ENCODE measurements at regions not wholly inside any gene's neighbourhood (a gene's known extent, or its start where the extent isn't known, plus 50 kb on each side); places are given as distances from the start of the nearest gene placed in this dataset.

DNA sequence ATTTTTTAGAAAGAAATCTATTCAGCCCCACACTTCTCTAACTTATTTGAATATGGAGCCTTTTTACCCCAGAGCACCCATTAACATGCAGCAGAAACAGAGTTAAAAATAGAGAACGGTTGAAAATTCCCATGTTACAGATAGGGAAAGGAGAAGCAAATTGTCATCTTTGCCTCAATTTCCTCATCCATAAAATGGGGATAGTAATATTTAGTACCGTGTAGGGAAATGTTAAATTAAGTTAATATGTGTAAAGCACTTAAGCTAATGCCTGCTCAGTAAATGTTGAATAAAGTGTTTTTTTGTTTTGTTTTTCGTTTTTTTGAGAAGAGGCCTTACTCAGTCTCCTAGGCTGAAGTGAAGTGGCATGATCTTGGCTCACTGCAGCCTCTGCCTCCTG is 50.3 kb downstream of the NAV1 start:
- peaks cover 17% of the 10 kb centered on the region for H3K27me3 ChIP-seq (ENCODE audit: control insufficient read depth, insufficient read depth, low read length)
- H3K4me1 ChIP-seq (ENCODE audit: control insufficient read depth, insufficient read depth, low read length), result no peaks in the 10 kb centered on the region
- no peaks in the 10 kb centered on the region for H3K36me3 ChIP-seq (ENCODE audit: control insufficient read depth, insufficient read depth, low read length)
- no peak overlapping the region for H3K27ac ChIP-seq (ENCODE audit: low read length)
- no peak for DNase-seq
- H3K4me3 ChIP-seq (ENCODE audit: low read length), result no peak overlapping the region
- no peaks in the 10 kb centered on the region for H3K9me3 ChIP-seq (ENCODE audit: control insufficient read depth, low read depth, low read length)
- 83% methylated on average over 3 of the region's 3 CpGs for WGBS (ENCODE audit: insufficient coverage, low lambda C conversion rate)

DNA sequence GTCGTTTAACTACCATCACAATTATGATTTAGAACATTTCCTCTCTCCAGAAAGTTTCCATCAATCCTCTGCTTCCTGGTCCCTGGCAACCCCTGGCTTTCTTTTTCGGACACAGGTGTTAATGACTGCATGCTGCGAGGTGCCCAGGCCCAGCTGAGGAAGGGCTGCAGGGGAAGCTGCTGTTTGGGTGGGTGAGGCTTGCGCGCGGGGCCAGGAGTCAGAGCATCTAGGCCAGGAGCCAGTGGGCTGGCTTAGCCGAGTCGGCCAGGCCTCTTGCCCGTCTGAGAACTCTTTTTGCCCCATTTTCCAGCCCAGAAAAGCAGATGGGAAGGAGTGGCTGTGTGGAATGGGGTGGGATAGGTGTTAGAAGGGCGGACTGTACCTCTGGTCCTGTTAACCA is 51.5 kb downstream of the NAV1 start:
- no peak overlapping the region for H3K4me3 ChIP-seq (ENCODE audit: low read length)
- no peaks in the 10 kb centered on the region for H3K4me1 ChIP-seq (ENCODE audit: control insufficient read depth, insufficient read depth, low read length)
- no peaks in the 10 kb centered on the region for H3K36me3 ChIP-seq (ENCODE audit: control insufficient read depth, insufficient read depth, low read length)
- H3K9me3 ChIP-seq (ENCODE audit: control insufficient read depth, low read depth, low read length), result no peaks in the 10 kb centered on the region
- WGBS (ENCODE audit: insufficient coverage, low lambda C conversion rate), result 80% methylated on average over 1 of the region's 10 CpGs
- H3K27me3 ChIP-seq (ENCODE audit: control insufficient read depth, insufficient read depth, low read length), result peaks cover 20% of the 10 kb centered on the region
- no peak for DNase-seq
- no peak overlapping the region for H3K27ac ChIP-seq (ENCODE audit: low read length)

DNA sequence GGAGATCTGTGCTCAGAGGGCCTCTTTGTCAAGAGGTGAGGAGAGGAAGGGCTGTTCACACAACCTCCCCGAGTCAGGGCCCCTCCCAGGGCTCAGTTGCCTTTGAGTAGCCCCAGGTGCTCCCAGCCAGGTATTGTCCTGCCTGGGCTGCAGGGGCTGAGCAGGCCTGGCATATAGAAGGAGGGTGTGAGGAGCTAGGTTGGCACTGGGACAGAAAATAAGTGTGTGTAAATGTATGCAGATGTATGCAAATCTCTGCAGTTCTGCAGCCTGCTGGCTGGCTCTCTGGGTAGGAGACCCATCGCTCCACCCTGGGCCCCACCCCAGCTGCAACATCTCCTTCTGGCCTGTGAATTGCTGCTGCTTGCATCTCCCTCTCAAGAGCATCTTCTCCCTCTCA is 52.4 kb downstream of the NAV1 start:
- H3K36me3 ChIP-seq (ENCODE audit: control insufficient read depth, insufficient read depth, low read length), result no peaks in the 10 kb centered on the region
- peaks cover 19% of the 10 kb centered on the region for H3K27me3 ChIP-seq (ENCODE audit: control insufficient read depth, insufficient read depth, low read length)
- H3K4me1 ChIP-seq (ENCODE audit: control insufficient read depth, insufficient read depth, low read length), result no peaks in the 10 kb centered on the region
- no peak overlapping the region for H3K27ac ChIP-seq (ENCODE audit: low read length)
- no CpG with 5 or more reads among the region's 2 CpGs for WGBS (ENCODE audit: insufficient coverage, low lambda C conversion rate)
- no peaks in the 10 kb centered on the region for H3K9me3 ChIP-seq (ENCODE audit: control insufficient read depth, low read depth, low read length)
- no peak overlapping the region for H3K4me3 ChIP-seq (ENCODE audit: low read length)
- DNase-seq, result no peak

DNA sequence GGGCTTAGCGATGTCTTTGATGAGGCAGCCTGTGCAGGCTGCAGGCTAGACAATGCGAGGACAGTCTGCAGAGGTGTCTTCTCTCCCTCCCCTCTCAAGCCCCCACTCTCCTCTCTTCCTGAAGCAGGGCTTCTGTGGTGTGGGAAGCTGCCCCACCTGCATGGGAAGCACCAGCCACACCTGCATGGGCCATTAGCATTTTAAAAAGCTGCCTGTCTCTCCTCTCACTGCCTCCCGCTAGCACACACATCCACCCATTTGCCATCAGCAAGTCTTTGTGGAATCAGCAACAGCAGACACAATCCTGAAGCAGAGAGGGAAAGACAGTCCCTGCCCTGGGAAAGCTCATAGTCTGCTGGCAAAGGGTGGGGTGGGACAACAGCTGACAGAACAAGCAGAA is 53.1 kb downstream of the NAV1 start:
- Histone ChIP-seq H3K36me3 (ENCODE audit: control insufficient read depth, insufficient read depth, low read length) (no peaks in the 10 kb centered on the region), H3K4me3 (ENCODE audit: low read length) (no peak overlapping the region), H3K9me3 (ENCODE audit: control insufficient read depth, low read depth, low read length) (no peaks in the 10 kb centered on the region), H3K27me3 (ENCODE audit: control insufficient read depth, insufficient read depth, low read length) (peaks cover 18% of the 10 kb centered on the region), H3K4me1 (ENCODE audit: control insufficient read depth, insufficient read depth, low read length) (no peaks in the 10 kb centered on the region), H3K27ac (ENCODE audit: low read length) (no peak overlapping the region)
- 30% methylated on average over 2 of the region's 3 CpGs for WGBS (ENCODE audit: insufficient coverage, low lambda C conversion rate)
- DNase-seq, result no peak

DNA sequence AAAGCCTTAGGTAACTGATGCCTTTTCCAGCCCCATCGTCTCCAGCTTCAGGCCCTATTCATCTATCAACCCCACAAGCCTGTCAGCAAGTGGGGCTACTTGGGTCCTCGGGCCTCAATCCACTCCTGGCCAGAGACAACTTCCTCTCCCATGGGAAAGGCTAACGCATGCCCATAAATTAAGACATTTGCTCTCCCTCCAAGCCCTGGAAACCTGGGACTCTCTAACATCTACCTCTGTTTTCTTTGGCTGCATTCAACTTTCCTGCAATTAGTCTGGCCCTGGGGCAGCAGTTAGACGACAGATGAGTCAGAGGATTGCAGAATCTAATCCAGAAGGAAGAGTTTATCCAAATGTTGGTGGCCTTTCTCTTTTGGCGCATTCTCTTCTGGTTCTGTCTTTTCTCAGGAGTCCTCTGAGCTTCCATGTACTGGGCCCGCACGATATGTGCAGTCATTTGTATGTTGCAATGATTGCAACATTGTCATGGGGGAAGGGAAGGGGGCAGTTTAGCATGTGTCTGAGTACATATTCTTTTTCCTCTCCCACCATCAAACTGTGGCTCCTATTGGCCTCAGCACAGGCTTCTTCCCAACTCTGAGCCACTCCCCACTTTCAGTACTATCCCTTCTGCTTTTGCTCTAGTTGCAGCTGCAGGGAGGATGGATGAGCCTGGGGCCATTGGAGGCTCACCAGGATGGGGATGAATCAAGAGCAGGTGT is 54.4 kb downstream of the NAV1 start:
- H3K36me3 ChIP-seq (ENCODE audit: control insufficient read depth, insufficient read depth, low read length), result no peaks in the 10 kb centered on the region
- no peak overlapping the region for H3K27ac ChIP-seq (ENCODE audit: low read length)
- no peak overlapping the region for H3K4me3 ChIP-seq (ENCODE audit: low read length)
- DNase-seq, result no peak
- H3K9me3 ChIP-seq (ENCODE audit: control insufficient read depth, low read depth, low read length), result no peaks in the 10 kb centered on the region
- peaks cover 18% of the 10 kb centered on the region for H3K27me3 ChIP-seq (ENCODE audit: control insufficient read depth, insufficient read depth, low read length)
- WGBS (ENCODE audit: insufficient coverage, low lambda C conversion rate), result 70% methylated on average over 2 of the region's 7 CpGs
- no peaks in the 10 kb centered on the region for H3K4me1 ChIP-seq (ENCODE audit: control insufficient read depth, insufficient read depth, low read length)

DNA sequence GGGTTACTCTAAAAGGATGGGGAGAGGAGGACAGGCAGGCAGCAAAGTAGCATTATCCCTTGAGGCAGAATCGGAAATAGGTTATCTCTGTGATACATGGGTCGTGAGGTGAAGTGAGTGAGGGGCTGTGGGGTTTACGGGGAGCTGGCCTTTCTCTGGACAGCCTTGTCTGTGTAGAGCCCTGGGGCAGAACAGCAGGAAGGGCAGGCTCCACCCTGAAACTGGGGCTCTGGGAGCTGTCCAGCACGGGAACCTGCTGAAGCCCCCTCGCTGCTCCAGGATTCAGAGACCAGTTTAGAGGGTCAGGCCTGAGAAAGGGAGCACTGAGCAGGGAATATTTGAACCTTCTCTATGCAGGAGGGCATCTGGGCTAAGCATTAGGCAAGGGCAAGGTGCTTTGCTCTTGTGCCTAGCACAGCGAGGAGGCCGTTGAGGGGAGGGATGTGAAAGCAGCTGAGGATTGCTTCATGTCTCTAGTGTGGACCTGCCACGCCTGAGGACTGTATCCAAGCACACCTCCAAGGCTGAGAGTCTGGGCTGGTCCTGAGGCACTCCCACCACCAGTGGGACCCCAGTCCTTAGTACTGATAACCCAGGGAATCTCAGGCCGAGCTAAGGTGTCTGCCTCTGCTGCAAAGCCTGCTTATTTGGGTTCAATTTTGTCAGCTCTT is 55.8 kb downstream of the NAV1 start:
- WGBS (ENCODE audit: insufficient coverage, low lambda C conversion rate), result no CpG with 5 or more reads among the region's 9 CpGs
- H3K27me3 ChIP-seq (ENCODE audit: control insufficient read depth, insufficient read depth, low read length), result peaks cover 18% of the 10 kb centered on the region
- H3K4me3 ChIP-seq (ENCODE audit: low read length), result no peak overlapping the region
- no peaks in the 10 kb centered on the region for H3K4me1 ChIP-seq (ENCODE audit: control insufficient read depth, insufficient read depth, low read length)
- H3K27ac ChIP-seq (ENCODE audit: low read length), result no peak overlapping the region
- H3K36me3 ChIP-seq (ENCODE audit: control insufficient read depth, insufficient read depth, low read length), result no peaks in the 10 kb centered on the region
- no peak for DNase-seq
- no peaks in the 10 kb centered on the region for H3K9me3 ChIP-seq (ENCODE audit: control insufficient read depth, low read depth, low read length)

DNA sequence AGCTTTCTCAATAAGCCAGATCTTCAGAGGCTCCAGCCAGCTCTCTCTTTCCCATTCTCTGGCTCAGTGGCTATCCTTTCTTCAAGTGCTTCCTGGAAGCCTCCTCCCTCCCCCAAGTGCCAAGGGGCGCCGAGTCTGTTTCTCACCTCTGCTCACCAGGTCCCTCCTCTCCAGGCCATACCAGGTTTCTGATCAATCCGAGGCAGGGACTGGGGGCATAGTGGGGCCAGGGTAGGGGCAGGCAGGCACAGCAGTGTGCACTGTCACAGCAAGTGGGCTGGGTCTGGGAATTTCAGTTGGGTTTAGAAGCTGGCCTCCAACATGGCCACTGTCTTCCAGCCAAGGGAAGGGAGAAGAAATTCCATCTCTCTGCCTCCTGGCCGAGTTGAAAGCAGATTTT is 56.5 kb downstream of the NAV1 start:
- WGBS (ENCODE audit: insufficient coverage, low lambda C conversion rate), result no CpG with 5 or more reads among the region's 4 CpGs
- no peaks in the 10 kb centered on the region for H3K4me1 ChIP-seq (ENCODE audit: control insufficient read depth, insufficient read depth, low read length)
- H3K27me3 ChIP-seq (ENCODE audit: control insufficient read depth, insufficient read depth, low read length), result peaks cover 22% of the 10 kb centered on the region
- no peaks in the 10 kb centered on the region for H3K9me3 ChIP-seq (ENCODE audit: control insufficient read depth, low read depth, low read length)
- no peak for DNase-seq
- no peaks in the 10 kb centered on the region for H3K36me3 ChIP-seq (ENCODE audit: control insufficient read depth, insufficient read depth, low read length)
- H3K27ac ChIP-seq (ENCODE audit: low read length), result no peak overlapping the region
- no peak overlapping the region for H3K4me3 ChIP-seq (ENCODE audit: low read length)

DNA sequence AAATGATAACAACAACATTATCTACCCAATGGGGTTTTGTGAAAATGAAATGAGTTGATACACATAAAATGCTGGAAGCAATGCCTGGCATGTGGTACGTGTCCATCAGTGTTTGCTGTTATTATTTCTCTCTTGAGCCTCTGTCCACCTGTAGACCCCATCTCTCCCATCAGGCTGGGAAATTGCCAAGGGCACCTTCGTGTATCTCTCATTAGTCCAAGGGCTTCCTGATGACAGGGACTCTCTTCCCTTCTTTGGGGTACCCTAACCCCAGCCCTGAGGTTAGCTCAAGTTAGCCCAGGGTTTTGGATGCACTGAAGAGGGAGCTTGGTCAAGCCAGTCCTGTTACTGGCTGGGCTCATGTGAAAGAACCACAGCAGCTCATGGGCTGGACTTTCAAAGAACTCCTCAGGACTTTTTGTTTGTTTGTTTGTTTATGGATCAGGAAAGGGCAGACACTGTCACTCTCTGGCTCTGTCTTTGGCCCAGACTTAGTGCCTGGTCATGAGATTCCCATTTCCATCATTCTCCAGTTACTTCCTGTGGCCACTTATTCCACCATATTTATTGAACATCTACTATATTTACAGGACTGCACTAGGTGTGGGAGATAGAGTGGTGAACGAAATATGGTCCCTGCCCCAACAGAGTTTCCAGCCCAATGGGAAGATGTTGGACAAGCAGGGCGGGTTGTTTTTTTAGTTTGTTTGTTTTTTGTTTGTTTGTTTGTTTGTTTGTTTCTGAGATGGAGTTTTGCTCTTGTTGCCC is 57.4 kb downstream of the NAV1 start:
- Histone ChIP-seq H3K36me3 (ENCODE audit: control insufficient read depth, insufficient read depth, low read length) (no peaks in the 10 kb centered on the region), H3K27me3 (ENCODE audit: control insufficient read depth, insufficient read depth, low read length) (peaks cover 19% of the 10 kb centered on the region), H3K4me1 (ENCODE audit: control insufficient read depth, insufficient read depth, low read length) (no peaks in the 10 kb centered on the region), H3K9me3 (ENCODE audit: control insufficient read depth, low read depth, low read length) (no peaks in the 10 kb centered on the region), H3K27ac (ENCODE audit: low read length) (no peak overlapping the region), H3K4me3 (ENCODE audit: low read length) (no peak overlapping the region)
- DNase-seq, result no peak
- no CpG with 5 or more reads among the region's 4 CpGs for WGBS (ENCODE audit: insufficient coverage, low lambda C conversion rate)

DNA sequence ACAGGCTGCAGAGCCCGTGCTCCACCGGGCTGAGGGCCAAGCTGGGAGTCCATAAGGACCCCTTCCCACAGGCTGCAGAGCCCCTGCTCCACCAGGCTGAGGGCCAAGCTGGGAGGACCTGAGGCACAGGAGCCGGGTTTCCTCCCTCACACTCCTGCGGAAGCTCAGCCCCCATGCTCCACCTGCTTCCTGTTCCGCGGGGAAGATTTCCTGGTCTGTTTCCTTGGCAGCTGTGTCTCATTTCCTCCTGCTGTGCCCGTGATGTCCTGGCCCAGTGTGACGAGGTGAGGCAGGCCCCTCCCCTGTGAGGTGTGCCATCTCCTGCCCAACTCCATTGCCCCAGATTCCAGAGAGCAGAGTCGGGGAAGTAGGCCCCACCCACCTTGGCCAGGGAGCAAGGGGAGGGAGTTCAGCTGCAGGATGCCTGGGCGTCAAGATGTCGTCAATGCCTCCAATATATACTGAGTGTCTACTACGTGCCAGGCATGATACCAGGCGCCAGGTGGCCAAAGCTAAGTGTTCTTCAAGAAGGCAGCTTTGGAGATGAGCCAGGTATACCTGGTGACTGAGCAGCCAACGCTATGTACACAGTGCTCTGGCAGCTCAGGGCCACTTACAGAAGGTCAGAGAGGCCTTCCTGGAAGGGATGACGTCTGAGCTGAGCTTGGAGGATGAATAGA is 58.8 kb downstream of the NAV1 start:
- no CpG with 5 or more reads among the region's 15 CpGs for WGBS (ENCODE audit: insufficient coverage, low lambda C conversion rate)
- Histone ChIP-seq H3K27me3 (ENCODE audit: control insufficient read depth, insufficient read depth, low read length) (peaks cover 15% of the 10 kb centered on the region), H3K4me1 (ENCODE audit: control insufficient read depth, insufficient read depth, low read length) (no peaks in the 10 kb centered on the region), H3K36me3 (ENCODE audit: control insufficient read depth, insufficient read depth, low read length) (no peaks in the 10 kb centered on the region), H3K9me3 (ENCODE audit: control insufficient read depth, low read depth, low read length) (no peaks in the 10 kb centered on the region), H3K27ac (ENCODE audit: low read length) (no peak overlapping the region), H3K4me3 (ENCODE audit: low read length) (no peak overlapping the region)
- DNase-seq, result no peak

DNA sequence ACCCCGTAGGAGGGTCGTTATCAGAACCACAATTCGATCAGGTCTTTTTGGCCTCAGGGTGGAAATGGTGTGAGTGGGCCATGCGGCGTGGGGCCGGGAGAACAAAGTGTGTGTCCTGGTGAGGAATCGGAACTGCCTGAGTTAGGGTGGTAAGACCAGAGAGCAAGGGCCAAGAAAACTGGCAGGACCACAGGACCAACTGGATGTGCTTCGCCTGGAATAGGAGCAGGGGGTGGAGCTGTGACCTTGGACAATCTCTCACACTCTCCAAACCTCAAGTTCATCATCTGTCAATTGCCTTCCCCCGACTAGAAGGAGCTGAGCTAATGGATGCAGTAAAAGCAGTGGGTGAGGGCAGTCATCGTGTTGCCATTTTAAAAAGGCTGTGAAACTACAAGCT is 59.5 kb downstream of the NAV1 start:
- no peak for DNase-seq
- no peaks in the 10 kb centered on the region for H3K9me3 ChIP-seq (ENCODE audit: control insufficient read depth, low read depth, low read length)
- peaks cover 15% of the 10 kb centered on the region for H3K27me3 ChIP-seq (ENCODE audit: control insufficient read depth, insufficient read depth, low read length)
- H3K4me1 ChIP-seq (ENCODE audit: control insufficient read depth, insufficient read depth, low read length), result no peaks in the 10 kb centered on the region
- H3K36me3 ChIP-seq (ENCODE audit: control insufficient read depth, insufficient read depth, low read length), result no peaks in the 10 kb centered on the region
- no peak overlapping the region for H3K27ac ChIP-seq (ENCODE audit: low read length)
- WGBS (ENCODE audit: insufficient coverage, low lambda C conversion rate), result no CpG with 5 or more reads among the region's 10 CpGs
- H3K4me3 ChIP-seq (ENCODE audit: low read length), result no peak overlapping the region
